GM12878 (cell line): ENCODE measurements at regions not wholly inside any gene's neighbourhood (a gene's known extent, or its start where the extent isn't known, plus 50 kb on each side); places are given as distances from the start of the nearest gene placed in this dataset.
"Not testable (repeated sequence)": the region's sequence is repeated elsewhere in the genome, so short reads cannot be mapped to it uniquely, and the experiment has no call there.

Source experiments
- ATAC-seq: fragments of 200-7000 bp; cut with Tn5 transposase; 3 replicates; pipeline ENCODE4 v1.9.1; 2020; ENCODE audit warnings: mild to moderate bottlenecking, moderate library complexity
- BruUV-seq: library from RNA; stranded (reverse); fragments of 400-500 nt; replicated peaks from 2 replicates; lab custom pipeline; 2021; lab: Mats Ljungman, UMichigan
- CTCF ChIA-PET: fragments of 300-600 bp; sonication (Branson Sonifier 250); formaldehyde crosslinking; extraction: SDS; loops from one replicate; lab custom pipeline; 2021; ENCODE audit warnings: inconsistent platforms; lab: Yijun Ruan, JAX
- POLR2A ChIA-PET: fragments of 350-600 bp; formaldehyde crosslinking; extraction: SDS; loops from one replicate; lab custom pipeline; 2021; ENCODE audit warnings: inconsistent platforms; lab: Charles Lee
- RAD21 ChIA-PET: fragments of 300-600 bp; sonication (Branson Sonifier 250); formaldehyde crosslinking; loops from one replicate; lab custom pipeline; 2023; ENCODE audit warnings: antibody characterized with exemption; ENCODE audit not compliant: unreplicated experiment; lab: Charles Lee
- SMC1A ChIA-PET: fragments of 300-600 bp; sonication (Branson Sonifier 250); formaldehyde crosslinking; loops from one replicate; lab custom pipeline; 2023; ENCODE audit not compliant: unreplicated experiment, uncharacterized antibody; lab: Charles Lee
- DNase-seq: peaks from one replicate; pipeline ENCODE4 v3.0.0-alpha.2; 2011; ENCODE audit warnings: low read depth, low spot score
- FAIRE-seq: peaks from 3 replicates; lab custom pipeline; 2011; peaks lifted over from hg19 to GRCh38; lab: Jason Lieb, UNC
- H2AFZ ChIP-seq: 2 replicates; pipeline ENCODE4 v1.6.0; 2011; ENCODE audit warnings: low read depth, low read length, control low read depth; ENCODE audit not compliant: control insufficient read depth
- H3K27ac ChIP-seq: 2 replicates; pipeline ENCODE4 v1.5.1; 2011; ENCODE audit warnings: control low read depth; ENCODE audit not compliant: control insufficient read depth, insufficient read depth
- H3K27me3 ChIP-seq, 2 experiments: replicated peaks in 1 of 2; 2 replicates each; pipeline versions ENCODE4 v1.6.0 to v1.6.1; 2011; ENCODE audit warnings: low read length in 1 of 2; ENCODE audit not compliant: control insufficient read depth in 2 of 2, insufficient read depth in 2 of 2
- H3K36me3 ChIP-seq, 2 experiments: 2 replicates each; pipeline ENCODE4 v1.5.1; 2011; ENCODE audit warnings: low read length in 1 of 2; ENCODE audit not compliant: control insufficient read depth in 2 of 2, insufficient read depth in 2 of 2
- H3K4me1 ChIP-seq: 2 replicates; pipeline ENCODE4 v1.6.1; 2011; ENCODE audit warnings: mild to moderate bottlenecking, low read length, moderate library complexity, mixed read lengths; ENCODE audit not compliant: control insufficient read depth, insufficient read depth
- H3K4me2 ChIP-seq: 2 replicates; pipeline ENCODE4 v1.6.0; 2011; ENCODE audit warnings: control low read depth; ENCODE audit not compliant: control insufficient read depth, insufficient read depth
- H3K4me3 ChIP-seq: fragments of 200-600 bp; sonication (generic); 2 replicates; pipeline ENCODE4 v1.5.1; 2016
- H3K79me2 ChIP-seq: 2 replicates; pipeline ENCODE4 v1.6.0; 2011; ENCODE audit warnings: low read length; ENCODE audit not compliant: control insufficient read depth, insufficient read depth
- H3K9ac ChIP-seq: 2 replicates; pipeline ENCODE4 v1.8.0; 2011; ENCODE audit warnings: low read length, control low read depth, mixed read lengths; ENCODE audit not compliant: control insufficient read depth, insufficient read depth
- H3K9me3 ChIP-seq: replicated peaks from 3 replicates; pipeline ENCODE4 v1.5.1; 2011; ENCODE audit warnings: mild to moderate bottlenecking, low read length; ENCODE audit not compliant: control insufficient read depth, insufficient read depth
- H4K20me1 ChIP-seq: 2 replicates; pipeline ENCODE4 v1.6.0; 2011; ENCODE audit not compliant: control insufficient read depth, insufficient read depth
- GABPA ChIP-seq: IDR thresholded peaks from 2 replicates; pipeline ENCODE4 v1.6.1; 2014; ENCODE audit warnings: antibody characterized with exemption, low read depth, mild to moderate bottlenecking, inconsistent platforms
- SRF ChIP-seq, 2 experiments: IDR thresholded peaks; 2 replicates each; pipeline ENCODE4 v1.6.1; 2011; ENCODE audit warnings: low read depth in 2 of 2, low read length in 2 of 2, mild to moderate bottlenecking in 1 of 2, moderate library complexity in 1 of 2
- WGBS: methylation state at CpG from one replicate; pipeline ENCODE4 v1.1.6; 2016; ENCODE audit warnings: low lambda C conversion rate; ENCODE audit not compliant: insufficient replicate concordance, insufficient coverage; ENCODE audit errors: missing lambda C conversion rate; 5-methylcytosine and 5-hydroxymethylcytosine counted together
- in situ Hi-C: fragments of 300-500 bp; cut with MboI; formaldehyde crosslinking; loops from 9 replicates; pipeline ENCODE4 v1.14.3; 2018; ENCODE audit warnings: mixed read lengths
- intact Hi-C: fragments of 100-400 bp; cut with micrococcal nuclease; formaldehyde crosslinking; loops from one replicate; pipeline ENCODE4 v1.14.2; 2022; ENCODE audit not compliant: unreplicated experiment

- ATAC-seq, intact Hi-C loops, CTCF ChIA-PET, H3K27me3 ChIP-seq, DNase-seq, H3K4me2 ChIP-seq, BruUV-seq, RAD21 ChIA-PET, H3K9me3 ChIP-seq, FAIRE-seq, H2AFZ ChIP-seq, H3K9ac ChIP-seq, H3K4me1 ChIP-seq, H3K36me3 ChIP-seq, in situ Hi-C loops, H4K20me1 ChIP-seq, H3K79me2 ChIP-seq, H3K27ac ChIP-seq, H3K4me3 ChIP-seq: not testable (repeated sequence)
- TF ChIP-seq SRF (IDR thresholded peaks at IDR 0.05; ENCODE audit: low read depth in 2 of 2, low read length in 2 of 2), result 0 out of 4 replicates have a peak, but pooled peaks of 1 of the 2 experiments have one; percentile 25
- SMC1A ChIA-PET, result interaction anchor here (1.7 kb wide), 1 partner anchor 11 kb away, joined by 3 read pairs; no protein-coding TSS in a partner anchor
- POLR2A ChIA-PET, result interaction anchor here (1.2 kb wide), 1 partner anchor 10 kb away, joined by 3 read pairs; no protein-coding TSS in a partner anchor
Measured at GRCh38 chr5:104316676-104317075, 754.1 kb upstream of the NUDT12 start.

GRCh38 chr5:104312481-104312880 lies 749.9 kb upstream of the NUDT12 start:
- Histone ChIP-seq H3K4me1 (no peaks in the 10 kb centered on the region), H3K79me2 (no peaks in the 10 kb centered on the region), H3K9me3 (no peaks in the 10 kb centered on the region; the same call in 1 of the 3 replicates), H3K9ac (no peak overlapping the region), H3K27me3 (no peaks in the 10 kb centered on the region), H2AFZ (no peak overlapping the region), H3K36me3 (no peaks in the 10 kb centered on the region), H3K4me3 (no peak overlapping the region), H3K27ac (no peak overlapping the region), H3K4me2 (no peak overlapping the region), H4K20me1 (no peaks in the 10 kb centered on the region)
- intact Hi-C loops, result no loop called here
- SMC1A ChIA-PET, result no interaction called here
- POLR2A ChIA-PET, result no interaction called here
- no peak for TF ChIP-seq GABPA
- in situ Hi-C loops, result no loop called here
- RAD21 ChIA-PET, result no interaction called here
- DNase-seq (no peak), ATAC-seq (no peak), FAIRE-seq (no peak)
- CTCF ChIA-PET, result no interaction called here
- WGBS, result 0% methylated on average over 1 of the region's 1 CpG
- BruUV-seq, result no TSS peak
